ENCODE measurements at regions not wholly inside any gene's neighbourhood (a gene's known extent, or its start where the extent isn't known, plus 50 kb on each side); places are given as distances from the start of the nearest gene placed in this dataset.

GRCh38 chr3:117587416-117587815 lies 877.8 kb downstream of the TUSC7 start:
- no peak overlapping the region for H3K4me3 ChIP-seq (ENCODE audit: low read depth, low read length)
- no peak for DNase-seq (ENCODE audit: low read depth)
- no peak for TF ChIP-seq CTCF (conservative IDR thresholded peaks at IDR 0.05; ENCODE audit: low read depth, low read length)

GRCh38 chr3:117589454-117589853 lies 879.9 kb downstream of the TUSC7 start:
- no peak for TF ChIP-seq CTCF (conservative IDR thresholded peaks at IDR 0.05; ENCODE audit: low read depth, low read length)

GRCh38 chr3:117595615-117596014 lies 886.0 kb downstream of the TUSC7 start:
- no peak overlapping the region for H3K4me3 ChIP-seq (ENCODE audit: low read depth, low read length)
- no peak for TF ChIP-seq CTCF (conservative IDR thresholded peaks at IDR 0.05; ENCODE audit: low read depth, low read length)
- no peak for DNase-seq (ENCODE audit: low read depth)

More at GRCh38 chr3:117589454-117589853, 879.9 kb downstream of the TUSC7 start:
- H3K4me3 ChIP-seq (ENCODE audit: low read depth, low read length) = no peak overlapping the region
- no peak for DNase-seq (ENCODE audit: low read depth)

GRCh38 chr3:117596503-117596902 lies 886.9 kb downstream of the TUSC7 start:
- H3K4me3 ChIP-seq (ENCODE audit: low read depth, low read length) = no peak overlapping the region
- no peak for DNase-seq (ENCODE audit: low read depth)
- TF ChIP-seq CTCF (conservative IDR thresholded peaks at IDR 0.05; ENCODE audit: low read depth, low read length) = no peak

GRCh38 chr3:117597865-117598264 lies 888.3 kb downstream of the TUSC7 start:
- no peak overlapping the region for H3K4me3 ChIP-seq (ENCODE audit: low read depth, low read length)
- no peak for TF ChIP-seq CTCF (conservative IDR thresholded peaks at IDR 0.05; ENCODE audit: low read depth, low read length)
- DNase-seq (ENCODE audit: low read depth) = no peak

GRCh38 chr3:117600112-117600511 lies 890.5 kb downstream of the TUSC7 start:
- no peak for DNase-seq (ENCODE audit: low read depth)

More at GRCh38 chr3:117600112-117600511, 890.5 kb downstream of the TUSC7 start:
- no peak for TF ChIP-seq CTCF (conservative IDR thresholded peaks at IDR 0.05; ENCODE audit: low read depth, low read length)
- no peak overlapping the region for H3K4me3 ChIP-seq (ENCODE audit: low read depth, low read length)

All from epithelial cell of proximal tubule (primary cell).